ENCODE measurements at regions not wholly inside any gene's neighbourhood (a gene's known extent, or its start where the extent isn't known, plus 50 kb on each side); places are given as distances from the start of the nearest gene placed in this dataset.

DNA sequence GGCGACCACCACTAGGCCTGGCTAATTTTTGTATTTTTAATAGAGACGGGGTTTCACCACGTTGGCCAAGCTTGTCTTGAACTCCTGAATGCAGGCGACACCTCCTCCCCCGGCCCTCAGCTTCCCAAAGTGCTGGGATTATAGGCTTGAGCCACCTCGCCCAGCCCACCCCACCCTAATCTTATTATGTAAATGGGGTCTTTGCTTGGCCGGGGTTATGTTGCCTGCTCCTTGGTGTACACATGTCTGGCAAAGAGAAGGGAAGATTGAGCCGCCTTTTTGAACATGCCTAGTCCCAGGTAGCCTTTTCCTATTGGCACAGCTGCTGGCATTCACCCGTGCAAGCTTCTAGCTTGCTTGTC, 106.8 kb downstream of the KCTD15 start:
- no peak overlapping the region for H3K56ac ChIP-seq (ENCODE audit: insufficient read length, low read depth, low read length)
- no peak for DNase-seq
- peaks cover 8% of the 10 kb centered on the region for H3K23me2 ChIP-seq (ENCODE audit: insufficient read length, low read depth, low read length, poor library complexity, severe bottlenecking)
- no peak overlapping the region for H3K18ac ChIP-seq (ENCODE audit: insufficient read length, low read depth, low read length)
- Mint-ChIP-seq H3K27ac (no peak overlapping the region), H3K4me3 (no peak overlapping the region), H3K27me3 (ENCODE audit: low read depth) (peaks cover 5% of the 10 kb centered on the region; the same call in 1 of the 2 replicates), H3K36me3 (ENCODE audit: insufficient read depth in 1 of 3, low read depth in 3 of 3) (peaks cover 5 to 11% (median 7%) of the 10 kb centered on the region in 3 experiments), H3K4me1 (peaks cover 27 to 33% of the 10 kb centered on the region in 2 experiments), H3K9me3 (peaks cover 12 to 13% of the 10 kb centered on the region in 2 experiments)
- no peaks in the 10 kb centered on the region for H3K79me1 ChIP-seq (ENCODE audit: insufficient read depth, low read depth, low read length, poor library complexity, severe bottlenecking)
- no peaks in the 10 kb centered on the region for H3K9me3 ChIP-seq (ENCODE audit: control insufficient read depth, low read depth, low read length)
- H2AK5ac ChIP-seq (ENCODE audit: insufficient read length, low read length) = no peak overlapping the region
- no CpG with 5 or more reads among the region's 9 CpGs for WGBS (ENCODE audit: extremely low coverage, insufficient read length, low lambda C conversion rate)
- no peak overlapping the region for H4K91ac ChIP-seq (ENCODE audit: insufficient read length, low read depth, low read length)
- no peak overlapping the region for H3K4me2 ChIP-seq (ENCODE audit: insufficient read depth, insufficient read length, low read length)
- H3K27me3 ChIP-seq (ENCODE audit: insufficient read depth, low read length) = no peaks in the 10 kb centered on the region
- H3K79me2 ChIP-seq (ENCODE audit: insufficient read depth, low read length) = no peaks in the 10 kb centered on the region
- no peak overlapping the region for H3K23ac ChIP-seq (ENCODE audit: insufficient read length, low read depth, low read length)
- no peak overlapping the region for H4K5ac ChIP-seq (ENCODE audit: insufficient read length, low read depth, low read length)
- H2BK12ac ChIP-seq (ENCODE audit: insufficient read length, low read depth, low read length) = no peak overlapping the region
- H2AFZ ChIP-seq (ENCODE audit: low read length) = no peak overlapping the region
- H2BK15ac ChIP-seq (ENCODE audit: low read depth, low read length) = no peak overlapping the region
- H3K9ac ChIP-seq (ENCODE audit: extremely low read depth, insufficient read length, low read length) = no peak overlapping the region
- no peak for TF ChIP-seq CTCF (conservative IDR thresholded peaks at IDR 0.05)
- no peaks in the 10 kb centered on the region for H4K20me1 ChIP-seq (ENCODE audit: control insufficient read depth, insufficient read depth, insufficient read length)
- no peak overlapping the region for H4K8ac ChIP-seq (replicated peaks; ENCODE audit: insufficient read length, low read depth, low read length)
- no peak overlapping the region for H3K4ac ChIP-seq (ENCODE audit: low read depth, low read length)
- no peak overlapping the region for H2BK120ac ChIP-seq (ENCODE audit: low read depth, low read length, poor library complexity, severe bottlenecking)
- H2BK5ac ChIP-seq (ENCODE audit: insufficient read length, low read length) = no peak overlapping the region
- no peak overlapping the region for H3T11ph ChIP-seq (ENCODE audit: low read length)
- no peak overlapping the region for H3K27ac ChIP-seq (ENCODE audit: insufficient read length, low read depth, low read length)
- no peaks in the 10 kb centered on the region; the same call in 1 of the 2 replicates for H3K4me1 ChIP-seq (ENCODE audit: insufficient read depth, low read length)
- H2BK20ac ChIP-seq (ENCODE audit: low read depth, low read length, poor library complexity, severe bottlenecking) = no peak overlapping the region
- H3K14ac ChIP-seq (ENCODE audit: insufficient read depth, low read length) = no peak overlapping the region

Data from H9 (cell line).